Neural crest cell (in vitro differentiated cells): ENCODE measurements at regions not wholly inside any gene's neighbourhood (a gene's known extent, or its start where the extent isn't known, plus 50 kb on each side); places are given as distances from the start of the nearest gene placed in this dataset.

ENCODE experiments used
- DNase-seq: peaks from one replicate; pipeline ENCODE4 v3.0.0; 2021; ENCODE audit warnings: low read depth, mixed read lengths, low spot score
- H3K27ac Mint-ChIP-seq: one replicate; pipeline ENCODE4 v1.8.0; 2021; ENCODE audit warnings: mild to moderate bottlenecking, mixed read lengths; ENCODE audit not compliant: unreplicated experiment
- H3K27me3 Mint-ChIP-seq: 2 replicates; pipeline ENCODE4 v1.8.0; 2021; ENCODE audit warnings: low read depth, mild to moderate bottlenecking, mixed read lengths
- H3K36me3 Mint-ChIP-seq: 2 replicates; pipeline ENCODE4 v1.8.0; 2021; ENCODE audit warnings: low read depth, mild to moderate bottlenecking, mixed read lengths
- H3K4me1 Mint-ChIP-seq: 2 replicates; pipeline ENCODE4 v1.8.0; 2021; ENCODE audit warnings: mixed read lengths
- H3K4me3 Mint-ChIP-seq: one replicate; pipeline ENCODE4 v1.8.0; 2021; ENCODE audit warnings: mild to moderate bottlenecking, mixed read lengths
- H3K9me3 Mint-ChIP-seq: 2 replicates; pipeline ENCODE4 v1.8.0; 2021; ENCODE audit warnings: mixed read lengths
- CTCF ChIP-seq: fragments of 200-600 bp; sonication (generic); conservative IDR thresholded peaks from 2 replicates; pipeline ENCODE4 v1.5.0; 2021; ENCODE audit warnings: antibody characterized with exemption, mild to moderate bottlenecking

- no peak for DNase-seq
- Mint-ChIP-seq H3K9me3 (peaks cover 7% of the 10 kb centered on the region), H3K4me1 (no peaks in the 10 kb centered on the region), H3K27ac (no peak overlapping the region), H3K36me3 (peaks cover 3% of the 10 kb centered on the region), H3K27me3 (no peaks in the 10 kb centered on the region), H3K4me3 (no peak overlapping the region)
- TF ChIP-seq CTCF: no peak
Measured at GRCh38 chr7:15921576-15921975, 235.1 kb upstream of the MEOX2 start.

GRCh38 chr7:15920953-15921352, 234.5 kb upstream of the MEOX2 start:
- no peak for TF ChIP-seq CTCF
- Mint-ChIP-seq H3K36me3 (peaks cover 2% of the 10 kb centered on the region), H3K9me3 (peaks cover 7% of the 10 kb centered on the region), H3K4me1 (no peaks in the 10 kb centered on the region), H3K4me3 (no peak overlapping the region), H3K27ac (no peak overlapping the region), H3K27me3 (no peaks in the 10 kb centered on the region)
- DNase-seq: no peak

GRCh38 chr7:15916681-15917380, 230.3 kb upstream of the MEOX2 start:
- H3K4me1 Mint-ChIP-seq: no peaks in the 10 kb centered on the region
- H3K36me3 Mint-ChIP-seq: no peaks in the 10 kb centered on the region
- no peak for DNase-seq
- no peaks in the 10 kb centered on the region for H3K27me3 Mint-ChIP-seq
- H3K9me3 Mint-ChIP-seq: peaks cover 2% of the 10 kb centered on the region
- no peak overlapping the region for H3K27ac Mint-ChIP-seq
- TF ChIP-seq CTCF: no peak
- no peak overlapping the region for H3K4me3 Mint-ChIP-seq

GRCh38 chr7:15915686-15916293, 229.3 kb upstream of the MEOX2 start:
- Mint-ChIP-seq H3K4me1 (no peaks in the 10 kb centered on the region), H3K4me3 (no peak overlapping the region), H3K27ac (no peak overlapping the region), H3K36me3 (no peaks in the 10 kb centered on the region), H3K9me3 (peaks cover 2% of the 10 kb centered on the region), H3K27me3 (no peaks in the 10 kb centered on the region)
- no peak for DNase-seq
- no peak for TF ChIP-seq CTCF

GRCh38 chr7:15914611-15915010, 228.1 kb upstream of the MEOX2 start:
- H3K9me3 Mint-ChIP-seq: peaks cover 2% of the 10 kb centered on the region
- H3K4me1 Mint-ChIP-seq: no peaks in the 10 kb centered on the region
- H3K36me3 Mint-ChIP-seq: no peaks in the 10 kb centered on the region
- no peak overlapping the region for H3K4me3 Mint-ChIP-seq
- no peak overlapping the region for H3K27ac Mint-ChIP-seq
- H3K27me3 Mint-ChIP-seq: no peaks in the 10 kb centered on the region
- no peak for DNase-seq
- no peak for TF ChIP-seq CTCF
